ENCODE measurements at regions not wholly inside any gene's neighbourhood (a gene's known extent, or its start where the extent isn't known, plus 50 kb on each side); places are given as distances from the start of the nearest gene placed in this dataset.

DNA sequence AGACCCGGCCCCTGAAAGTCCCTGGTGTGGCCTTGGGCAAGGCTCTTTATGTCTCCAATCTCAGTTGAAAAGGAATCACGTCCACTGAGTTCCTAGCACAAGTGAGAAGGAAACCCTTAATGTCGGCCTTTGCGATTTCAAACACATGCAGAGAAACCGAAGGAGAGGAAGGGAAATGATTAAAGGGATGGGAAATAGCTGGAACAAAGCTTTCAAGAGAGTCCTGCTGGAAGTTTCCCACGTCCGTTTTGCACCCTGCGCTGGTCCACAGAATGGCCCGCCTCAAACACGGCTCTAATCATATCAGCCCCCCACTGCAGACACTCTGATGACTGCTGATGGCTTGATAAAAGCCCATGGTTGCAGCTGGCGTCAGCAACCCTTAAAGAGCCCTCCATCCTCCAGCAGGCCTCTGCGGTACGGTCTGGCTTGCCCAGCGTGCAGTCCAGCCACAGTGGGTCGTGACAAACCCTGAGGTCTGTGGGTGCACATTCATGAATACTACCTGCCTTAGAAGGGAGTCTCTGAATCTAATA is 765.5 kb upstream of the EEF2KMT start:
- FAIRE-seq (no peak), DNase-seq (ENCODE audit: low spot score) (no peak), ATAC-seq (no peak)
- BruUV-seq (replicated peaks) = no TSS peak
- POLR2A ChIA-PET = no interaction called here
- Histone ChIP-seq H3K36me3 (replicated peaks in 1 of 2; ENCODE audit: control insufficient read depth in 1 of 2, insufficient read depth in 2 of 2, low read length in 2 of 2) (no peaks in the 10 kb centered on the region), H3K27ac (ENCODE audit: extremely low read length, insufficient read depth, low read length) (no peak overlapping the region), H3K9me3 (ENCODE audit: low read length) (no peaks in the 10 kb centered on the region), H3K4me2 (ENCODE audit: low read depth, low read length) (no peak overlapping the region), H3K79me2 (ENCODE audit: insufficient read depth, low read length) (no peaks in the 10 kb centered on the region), H3K4me1 (ENCODE audit: insufficient read depth, low read length) (no peaks in the 10 kb centered on the region), H2AFZ (ENCODE audit: low read length) (no peak overlapping the region), H3K4me3 (replicated peaks in 1 of 3; ENCODE audit: insufficient read depth in 1 of 3, low read depth in 2 of 3, low read length in 3 of 3) (no peak overlapping the region), H3K27me3 (ENCODE audit: control insufficient read depth in 1 of 2, insufficient read depth in 2 of 2, low read length in 2 of 2) (peaks cover 0 to 12% of the 10 kb centered on the region in 2 experiments; a peak in 1 of 5 replicates), H3K9ac (ENCODE audit: insufficient read depth, low read depth, low read length) (no peak overlapping the region), H4K20me1 (ENCODE audit: insufficient read depth, low read length) (no peaks in the 10 kb centered on the region)
- intact Hi-C loops (cut with micrococcal nuclease; ENCODE audit: unreplicated experiment) (no loop called here), in situ Hi-C loops (cut with HindIII; ENCODE audit: extremely low pct_ligation_motif_present, low pct_unique_long_range_greater_than_20kb) (no loop called here)
- CTCF ChIA-PET (ENCODE audit: low intra/inter-chr PET ratio, low total read pairs) = no interaction called here
- 9% methylated on average over 11 of the region's 15 CpGs for WGBS (ENCODE audit: low lambda C conversion rate)
- no peak for TF ChIP-seq ZSCAN30 (CRISPR knock-in tag; IDR thresholded peaks at IDR 0.05)
- TF ChIP-seq CHD2 (IDR thresholded peaks at IDR 0.05; ENCODE audit: low read depth, low read length) = no peak
- TF ChIP-seq, protein P1, sequence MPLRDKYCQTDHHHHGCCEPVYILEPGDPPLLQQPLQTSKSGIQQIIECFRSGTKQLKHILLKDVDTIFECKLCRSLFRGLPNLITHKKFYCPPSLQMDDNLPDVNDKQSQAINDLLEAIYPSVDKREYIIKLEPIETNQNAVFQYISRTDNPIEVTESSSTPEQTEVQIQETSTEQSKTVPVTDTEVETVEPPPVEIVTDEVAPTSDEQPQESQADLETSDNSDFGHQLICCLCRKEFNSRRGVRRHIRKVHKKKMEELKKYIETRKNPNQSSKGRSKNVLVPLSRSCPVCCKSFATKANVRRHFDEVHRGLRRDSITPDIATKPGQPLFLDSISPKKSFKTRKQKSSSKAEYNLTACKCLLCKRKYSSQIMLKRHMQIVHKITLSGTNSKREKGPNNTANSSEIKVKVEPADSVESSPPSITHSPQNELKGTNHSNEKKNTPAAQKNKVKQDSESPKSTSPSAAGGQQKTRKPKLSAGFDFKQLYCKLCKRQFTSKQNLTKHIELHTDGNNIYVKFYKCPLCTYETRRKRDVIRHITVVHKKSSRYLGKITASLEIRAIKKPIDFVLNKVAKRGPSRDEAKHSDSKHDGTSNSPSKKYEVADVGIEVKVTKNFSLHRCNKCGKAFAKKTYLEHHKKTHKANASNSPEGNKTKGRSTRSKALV (CRISPR knock-in tag; IDR thresholded peaks at IDR 0.05) = no peak
- TF ChIP-seq ZNF570 (CRISPR knock-in tag; IDR thresholded peaks at IDR 0.05; ENCODE audit: borderline replicate concordance) = no peak
- TF ChIP-seq ZSCAN31 (CRISPR knock-in tag; IDR thresholded peaks at IDR 0.05; ENCODE audit: low read depth) = no peak
- no peak for TF ChIP-seq SATB2 (CRISPR knock-in tag; IDR thresholded peaks at IDR 0.05)
- no peak for TF ChIP-seq POGK (CRISPR knock-in tag; conservative IDR thresholded peaks at IDR 0.05)
- TF ChIP-seq, protein P2, sequence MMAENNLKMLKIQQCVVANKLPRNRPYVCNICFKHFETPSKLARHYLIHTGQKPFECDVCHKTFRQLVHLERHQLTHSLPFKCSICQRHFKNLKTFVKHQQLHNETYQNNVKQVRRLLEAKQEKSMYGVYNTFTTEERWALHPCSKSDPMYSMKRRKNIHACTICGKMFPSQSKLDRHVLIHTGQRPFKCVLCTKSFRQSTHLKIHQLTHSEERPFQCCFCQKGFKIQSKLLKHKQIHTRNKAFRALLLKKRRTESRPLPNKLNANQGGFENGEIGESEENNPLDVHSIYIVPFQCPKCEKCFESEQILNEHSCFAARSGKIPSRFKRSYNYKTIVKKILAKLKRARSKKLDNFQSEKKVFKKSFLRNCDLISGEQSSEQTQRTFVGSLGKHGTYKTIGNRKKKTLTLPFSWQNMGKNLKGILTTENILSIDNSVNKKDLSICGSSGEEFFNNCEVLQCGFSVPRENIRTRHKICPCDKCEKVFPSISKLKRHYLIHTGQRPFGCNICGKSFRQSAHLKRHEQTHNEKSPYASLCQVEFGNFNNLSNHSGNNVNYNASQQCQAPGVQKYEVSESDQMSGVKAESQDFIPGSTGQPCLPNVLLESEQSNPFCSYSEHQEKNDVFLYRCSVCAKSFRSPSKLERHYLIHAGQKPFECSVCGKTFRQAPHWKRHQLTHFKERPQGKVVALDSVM (CRISPR knock-in tag; IDR thresholded peaks at IDR 0.05) = no peak
- TF ChIP-seq ZFP36L1 (CRISPR knock-in tag; IDR thresholded peaks at IDR 0.05) = no peak
- no peak for TF ChIP-seq ZNF670 (CRISPR knock-in tag; IDR thresholded peaks at IDR 0.05; ENCODE audit: borderline replicate concordance)
- no peak for TF ChIP-seq ZNF616 (CRISPR knock-in tag; IDR thresholded peaks at IDR 0.05; ENCODE audit: low read depth)

Measured in HepG2 (cell line).